Heart right ventricle (tissue), 16 donors: ENCODE measurements at regions not wholly inside any gene's neighbourhood (a gene's known extent, or its start where the extent isn't known, plus 50 kb on each side); places are given as distances from the start of the nearest gene placed in this dataset.

Experiments used
- ATAC-seq, 8 donors: fragments of 200-7000 bp; cut with Tn5 transposase; one replicate each; pipeline ENCODE4 v1.9.1; 2020; ENCODE audit warnings: mild to moderate bottlenecking in 8 of 8, moderate library complexity in 8 of 8, moderate number of reproducible peaks in 1 of 8
- DNase-seq, 2 donors: peaks; one replicate each; pipeline ENCODE4 v3.0.0-alpha.2; 2020
- H3K27ac ChIP-seq, 10 donors: fragments of 200-600 bp; sonication (generic) in 2 of 10; one replicate each; pipeline versions ENCODE4 v1.5.0 to v1.8.0; 2020 to 2022; ENCODE audit warnings: mild to moderate bottlenecking in 3 of 10
- H3K27me3 ChIP-seq, 7 donors: fragments of 200-600 bp; one replicate each; pipeline ENCODE4 v1.8.0; 2021 to 2022; ENCODE audit warnings: mild to moderate bottlenecking in 2 of 7
- H3K36me3 ChIP-seq, 9 donors: fragments of 200-600 bp; sonication (generic) in 1 of 9; one replicate each; pipeline versions ENCODE4 v1.5.0 to v1.8.0; 2020 to 2022; ENCODE audit warnings: mild to moderate bottlenecking in 2 of 9
- H3K4me1 ChIP-seq, 9 donors: fragments of 200-600 bp; sonication (generic) in 1 of 9; one replicate each; pipeline versions ENCODE4 v1.5.0 to v1.8.0; 2020 to 2022; ENCODE audit warnings: mild to moderate bottlenecking in 4 of 9
- H3K4me3 ChIP-seq, 10 donors: fragments of 200-600 bp; sonication (generic) in 2 of 10; one replicate each; pipeline versions ENCODE4 v1.5.0 to v1.8.0; 2020 to 2022; ENCODE audit warnings: mild to moderate bottlenecking in 7 of 10, moderate library complexity in 2 of 10
- H3K9me3 ChIP-seq, 11 donors: fragments of 200-600 bp in 10 of 11; sonication (generic) in 2 of 11; one replicate each; pipeline versions ENCODE4 v1.5.0 to v1.8.0; 2013 to 2022; ENCODE audit warnings: mild to moderate bottlenecking in 2 of 11, control low read depth in 1 of 11, moderate library complexity in 1 of 11
- WGBS, 2 donors: extraction: QIAGEN DNeasy Blood & Tissue Kit; methylation state at CpG; one replicate each; pipeline ENCODE4 v1.1.7; 2013; ENCODE audit warnings: inconsistent platforms in 1 of 2; 5-methylcytosine and 5-hydroxymethylcytosine counted together
- intact Hi-C, 10 donors: fragments of 100-400 bp; cut with DNase I; formaldehyde crosslinking; loops; one replicate each; pipeline versions ENCODE4 v1.11.1 to v1.14.2; 2022
- TF ChIP-seq, protein P1 (sequence below), 9 donors: fragments of 200-600 bp; sonication (generic) in 2 of 9; IDR thresholded peaks; one replicate each; pipeline versions ENCODE4 v1.5.0 to v1.8.0; 2021 to 2022; ENCODE audit warnings: antibody characterized with exemption in 9 of 9, mild to moderate bottlenecking in 5 of 9, moderate library complexity in 1 of 9
- donor health status: Arrhythmogenic right ventricular cardiomyopathy.
- donor health status: ischemic (EF 13 %, LVEDD 7.1; RV severe dilation, severe dysfunction).
- donor health status: healthy with polysubstance abuse.
- donor health status: DM: no; HTN: yes; CAD: no.
- donor health status: DM: no; HTN: no; CAD: no.
- donor health status: ischemic (EF 25% LVEDD 6.9; RV normal size, moderate dysfunction).
- donor health status: ischemic (EF 25% LVEDD 5.7; RV mildly dilated, moderate dysfunction).
- donor health status: healthy.
- donor health status: DM: yes; HTN: yes; CAD: no.
- donor health status: Ischemic cardiomyopathy.
- donor health status: ischemic (EF 35%, LVEDD 5.7; RV mildly dilated, moderate dysfunction).
- donor health status: nonischemic (EF 11% LVEDD 7.7; RV severe dilation, severe dysfunction).
- donor health status: DM: yes; HTN: yes; CAD: no.
- donor health status: PGD.
- donor health status: ischemic (EF 29% LVEDD 5.4; RV normal size, mild dysfunction).
- donor health status: nonischemic (EF 23%, LVEDD 6.1; RV moderate dilation, normal function).

DNA sequence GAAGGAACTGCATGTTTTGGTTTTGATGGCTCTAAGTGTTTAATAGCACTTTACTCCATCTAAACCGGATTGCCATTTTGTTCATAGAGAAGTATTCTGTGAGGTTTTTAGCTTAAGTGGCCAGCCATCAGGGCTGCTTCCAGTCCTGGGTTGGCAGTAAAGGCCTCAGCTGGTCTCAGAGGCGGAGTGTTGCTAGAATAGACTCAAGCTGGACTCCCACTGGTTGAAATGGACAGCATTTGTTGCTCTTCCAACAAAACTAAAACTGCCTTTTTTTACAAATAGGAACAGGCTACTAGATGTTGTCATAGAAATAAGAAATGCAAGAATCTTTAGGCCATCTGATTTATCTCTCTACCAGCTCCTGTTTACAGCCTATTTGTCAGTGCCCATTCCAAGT is 126.4 kb downstream of the MAIP1 start:
- WGBS, 2 donors, result 87 to 92% methylated on average over 2 of the region's 2 CpGs
- H3K36me3 ChIP-seq, result no peaks in the 10 kb centered on the region
- no peak overlapping the region for H3K4me3 ChIP-seq
- peaks cover 0 to 10% (median 0%) of the 10 kb centered on the region in 7 donors for H3K27me3 ChIP-seq
- ATAC-seq (no peak), DNase-seq (no peak)
- peaks cover 0 to 5% (median 0%) of the 10 kb centered on the region in 11 donors for H3K9me3 ChIP-seq
- H3K27ac ChIP-seq, result no peak overlapping the region
- intact Hi-C loops, result no loop called here
- TF ChIP-seq, protein P1, sequence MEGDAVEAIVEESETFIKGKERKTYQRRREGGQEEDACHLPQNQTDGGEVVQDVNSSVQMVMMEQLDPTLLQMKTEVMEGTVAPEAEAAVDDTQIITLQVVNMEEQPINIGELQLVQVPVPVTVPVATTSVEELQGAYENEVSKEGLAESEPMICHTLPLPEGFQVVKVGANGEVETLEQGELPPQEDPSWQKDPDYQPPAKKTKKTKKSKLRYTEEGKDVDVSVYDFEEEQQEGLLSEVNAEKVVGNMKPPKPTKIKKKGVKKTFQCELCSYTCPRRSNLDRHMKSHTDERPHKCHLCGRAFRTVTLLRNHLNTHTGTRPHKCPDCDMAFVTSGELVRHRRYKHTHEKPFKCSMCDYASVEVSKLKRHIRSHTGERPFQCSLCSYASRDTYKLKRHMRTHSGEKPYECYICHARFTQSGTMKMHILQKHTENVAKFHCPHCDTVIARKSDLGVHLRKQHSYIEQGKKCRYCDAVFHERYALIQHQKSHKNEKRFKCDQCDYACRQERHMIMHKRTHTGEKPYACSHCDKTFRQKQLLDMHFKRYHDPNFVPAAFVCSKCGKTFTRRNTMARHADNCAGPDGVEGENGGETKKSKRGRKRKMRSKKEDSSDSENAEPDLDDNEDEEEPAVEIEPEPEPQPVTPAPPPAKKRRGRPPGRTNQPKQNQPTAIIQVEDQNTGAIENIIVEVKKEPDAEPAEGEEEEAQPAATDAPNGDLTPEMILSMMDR (IDR thresholded peaks at IDR 0.05), result no peak
- H3K4me1 ChIP-seq, result peaks cover 0 to 6% (median 0%) of the 10 kb centered on the region in 9 donors

DNA sequence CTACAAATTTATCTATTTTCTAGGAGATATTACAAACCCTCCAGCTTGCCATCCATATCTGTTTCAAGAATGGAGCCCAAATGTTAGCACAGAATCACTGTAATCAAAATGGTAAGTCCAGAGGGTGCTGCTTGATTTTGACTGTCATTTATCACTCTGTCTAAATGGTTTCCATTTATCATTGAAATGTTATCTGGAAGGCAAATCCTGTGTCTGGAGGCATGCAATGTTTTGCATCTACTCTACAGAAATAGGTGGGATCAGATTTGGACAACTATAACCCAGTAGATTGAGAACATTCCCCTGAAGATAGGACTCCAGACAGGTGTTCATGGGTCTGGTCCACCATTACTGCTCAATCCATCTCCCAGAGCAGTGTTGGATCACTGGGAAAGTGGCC is 128.7 kb downstream of the MAIP1 start:
- Histone ChIP-seq H3K36me3 (no peaks in the 10 kb centered on the region), H3K27ac (no peak overlapping the region), H3K27me3 (peaks cover 0 to 10% (median 0%) of the 10 kb centered on the region in 7 donors), H3K4me1 (no peaks in the 10 kb centered on the region), H3K9me3 (peaks cover 0 to 5% (median 0%) of the 10 kb centered on the region in 11 donors), H3K4me3 (no peak overlapping the region)
- TF ChIP-seq, protein P1 (IDR thresholded peaks at IDR 0.05), result no peak
- intact Hi-C loops, result no loop called here
- ATAC-seq, result no peak
- no peak for DNase-seq

DNA sequence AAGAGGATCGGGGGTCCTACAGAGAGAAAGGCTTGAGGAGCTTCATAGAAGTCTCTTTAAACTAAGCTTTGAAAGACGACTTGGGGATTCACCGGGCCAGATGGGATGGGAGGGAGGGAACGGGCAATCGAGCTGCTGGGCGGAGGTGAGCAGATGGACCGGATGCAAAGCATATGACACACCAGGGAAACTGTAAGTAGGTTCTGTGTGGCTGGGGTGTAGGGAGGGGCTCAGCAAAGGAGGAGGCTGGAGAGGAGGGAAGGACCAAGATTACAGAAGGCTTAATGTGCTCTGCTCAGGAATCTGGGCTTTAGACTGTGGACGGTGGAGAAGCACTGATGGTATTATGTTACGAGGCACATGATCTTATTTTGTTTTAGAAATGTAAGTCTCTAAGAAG is 131.5 kb downstream of the MAIP1 start:
- no peak for ATAC-seq

DNA sequence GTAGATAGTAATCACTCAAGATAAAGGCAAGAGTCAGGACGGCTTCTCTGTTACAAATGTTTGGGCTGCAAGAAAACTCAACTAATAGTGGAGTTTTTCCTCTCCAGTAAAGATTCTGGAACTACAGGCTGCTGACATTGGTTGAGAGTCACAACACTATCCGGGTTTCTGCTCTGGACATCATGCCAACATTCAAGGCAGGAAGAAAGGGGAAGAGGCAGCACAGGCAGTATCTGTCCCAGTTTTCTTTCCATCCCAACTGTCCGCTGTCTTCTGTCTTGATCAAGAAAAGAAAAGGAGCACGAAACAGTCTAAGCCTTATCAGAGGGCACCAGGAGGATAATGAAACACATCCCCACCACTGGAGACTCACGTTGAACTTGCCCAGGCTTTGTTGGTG is 132.1 kb downstream of the MAIP1 start:
- intact Hi-C loops, result no loop called here
- 66 to 67% methylated on average over 5 of the region's 5 CpGs for WGBS, 2 donors
- no peaks in the 10 kb centered on the region for H3K36me3 ChIP-seq
- no peak for ATAC-seq
- no peaks in the 10 kb centered on the region for H3K4me1 ChIP-seq
- no peak overlapping the region for H3K4me3 ChIP-seq
- no peaks in the 10 kb centered on the region for H3K9me3 ChIP-seq
- TF ChIP-seq, protein P1 (IDR thresholded peaks at IDR 0.05), result no peak
- no peak for DNase-seq
- no peak overlapping the region for H3K27ac ChIP-seq
- H3K27me3 ChIP-seq, result peaks cover 0 to 4% (median 0%) of the 10 kb centered on the region in 7 donors

More for the DNA sequence above, 131.5 kb downstream of the MAIP1 start:
- H3K9me3 ChIP-seq, result no peaks in the 10 kb centered on the region
- H3K36me3 ChIP-seq, result no peaks in the 10 kb centered on the region
- 72 to 79% methylated on average over 9 of the region's 9 CpGs for WGBS, 2 donors
- H3K4me3 ChIP-seq, result no peak overlapping the region
- TF ChIP-seq, protein P1 (IDR thresholded peaks at IDR 0.05), result no peak
- H3K27ac ChIP-seq, result no peak overlapping the region
- intact Hi-C loops, result no loop called here
- no peaks in the 10 kb centered on the region for H3K4me1 ChIP-seq
- no peak for DNase-seq
- peaks cover 0 to 8% (median 0%) of the 10 kb centered on the region in 7 donors for H3K27me3 ChIP-seq
